Testis (tissue), 2 donors: ENCODE measurements at regions not wholly inside any gene's neighbourhood (a gene's known extent, or its start where the extent isn't known, plus 50 kb on each side); places are given as distances from the start of the nearest gene placed in this dataset.
"Not testable (repeated sequence)": the region's sequence is repeated elsewhere in the genome, so short reads cannot be mapped to it uniquely, and the experiment has no call there.

Experiments
- DNase-seq: peaks from one replicate; pipeline ENCODE4 v3.0.0-alpha.2; 2019
- H3K27ac ChIP-seq, 2 donors: fragments of 200-600 bp; sonication (generic); one replicate each; pipeline ENCODE4 v1.5.1; 2019
- H3K27me3 ChIP-seq: fragments of 200-600 bp; sonication (generic); one replicate; pipeline ENCODE4 v1.5.1; 2019
- H3K36me3 ChIP-seq: fragments of 200-600 bp; sonication (generic); one replicate; pipeline ENCODE4 v1.5.1; 2017; ENCODE audit warnings: low read depth; ENCODE audit errors: missing control alignments
- H3K4me1 ChIP-seq: fragments of 200-600 bp; sonication (generic); one replicate; pipeline ENCODE4 v1.5.1; 2019
- H3K4me3 ChIP-seq, 2 donors: fragments of 200-600 bp; sonication (generic); one replicate each; pipeline ENCODE4 v1.5.1; 2017 to 2019
- H3K9me3 ChIP-seq: fragments of 200-600 bp; sonication (generic); one replicate; pipeline ENCODE4 v1.5.1; 2017
- CTCF ChIP-seq, 3 experiments: fragments of 450-650 bp in 2 of 3; fragments of 200-600 bp in 1 of 3; sonication (generic) in 1 of 3; IDR thresholded peaks; one replicate each; pipeline ENCODE4 v1.5.1; 2016 to 2019; ENCODE audit warnings: antibody characterized with exemption in 3 of 3, mild to moderate bottlenecking in 2 of 3, moderate library complexity in 1 of 3
- POLR2A ChIP-seq: fragments of 450-650 bp; IDR thresholded peaks from one replicate; pipeline ENCODE4 v1.6.1; 2017; ENCODE audit warnings: antibody characterized with exemption, mild to moderate bottlenecking, moderate library complexity
- WGBS, 2 donors: methylation state at CpG; one replicate each; pipeline ENCODE4 v1.1.5; 2018; 5-methylcytosine and 5-hydroxymethylcytosine counted together
- intact Hi-C: fragments of 100-400 bp; cut with DNase I; formaldehyde crosslinking; loops from one replicate; pipeline ENCODE4 v1.15.1; 2023; ENCODE audit warnings: low total_unique reads

- TF ChIP-seq CTCF (IDR thresholded peaks at IDR 0.05) (no peak), POLR2A (no peak)
- no peak for DNase-seq
- H3K4me3 ChIP-seq, result no peak overlapping the region
- H3K27ac ChIP-seq, result no peak overlapping the region
- H3K4me1 ChIP-seq, result no peaks in the 10 kb centered on the region
- WGBS, 2 donors, result 65 to 70% methylated on average over 6 of the region's 6 CpGs
- H3K9me3 ChIP-seq, result no peaks in the 10 kb centered on the region
- intact Hi-C loops, result no loop called here
- no peaks in the 10 kb centered on the region for H3K27me3 ChIP-seq
- H3K36me3 ChIP-seq, result no peaks in the 10 kb centered on the region
Observed at GRCh38 chr17:71441098-71441497, 679.7 kb upstream of the SOX9 start.

GRCh38 chr17:71444078-71444477 lies 676.7 kb upstream of the SOX9 start:
- WGBS, 2 donors, result 90 to 91% methylated on average over 4 of the region's 4 CpGs
- no peak for DNase-seq
- H3K27ac ChIP-seq, result no peak overlapping the region
- no peaks in the 10 kb centered on the region for H3K9me3 ChIP-seq
- H3K36me3 ChIP-seq, result no peaks in the 10 kb centered on the region
- H3K4me3 ChIP-seq, result no peak overlapping the region
- H3K27me3 ChIP-seq, result no peaks in the 10 kb centered on the region
- TF ChIP-seq CTCF (IDR thresholded peaks at IDR 0.05) (no peak), POLR2A (no peak)
- intact Hi-C loops, result no loop called here
- H3K4me1 ChIP-seq, result no peaks in the 10 kb centered on the region

- TF ChIP-seq POLR2A (no peak), CTCF (IDR thresholded peaks at IDR 0.05) (no peak)
- Histone ChIP-seq H3K4me3 (no peak overlapping the region), H3K9me3 (no peaks in the 10 kb centered on the region), H3K27me3 (no peaks in the 10 kb centered on the region), H3K36me3 (no peaks in the 10 kb centered on the region), H3K27ac (no peak overlapping the region), H3K4me1 (no peaks in the 10 kb centered on the region)
- 84 to 90% methylated on average over 2 of the region's 2 CpGs for WGBS, 2 donors
- DNase-seq, result no peak
- intact Hi-C loops, result no loop called here
Observed at GRCh38 chr17:71446645-71447437, 674.0 kb upstream of the SOX9 start.

DNA sequence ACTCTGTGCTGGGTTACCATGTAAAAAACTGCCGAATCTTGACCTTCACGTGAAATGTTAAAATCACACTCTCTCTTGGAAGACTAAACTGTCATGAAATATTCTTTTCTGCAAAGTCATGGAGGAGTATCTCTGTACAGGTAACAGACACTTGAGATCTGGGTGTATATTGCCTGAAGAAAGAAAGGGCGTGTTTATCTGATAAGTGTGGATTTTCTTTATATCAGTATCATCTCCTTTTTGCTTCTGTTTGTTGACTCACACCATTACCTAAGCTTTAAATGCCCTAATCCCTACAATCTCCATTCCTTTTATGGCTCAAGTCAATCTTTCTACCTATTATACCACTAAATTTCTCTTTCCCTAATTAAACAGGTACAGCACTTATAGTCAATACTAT lies 673.2 kb upstream of the SOX9 start:
- Histone ChIP-seq H3K36me3 (no peaks in the 10 kb centered on the region), H3K9me3 (no peaks in the 10 kb centered on the region), H3K4me1 (no peaks in the 10 kb centered on the region), H3K27me3 (no peaks in the 10 kb centered on the region), H3K4me3 (no peak overlapping the region), H3K27ac (no peak overlapping the region)
- no peak for TF ChIP-seq POLR2A
- TF ChIP-seq CTCF (IDR thresholded peaks at IDR 0.05), result no peak
- intact Hi-C loops, result no loop called here
- WGBS, 2 donors, result 88 to 97% methylated on average over 3 of the region's 3 CpGs
- no peak for DNase-seq

GRCh38 chr17:71450657-71451056 lies 670.2 kb upstream of the SOX9 start:
- H3K27ac ChIP-seq, H3K4me3 ChIP-seq, intact Hi-C loops, H3K4me1 ChIP-seq, H3K27me3 ChIP-seq, H3K9me3 ChIP-seq, H3K36me3 ChIP-seq, DNase-seq: not testable (repeated sequence)
- 33 to 64% methylated on average over 2 of the region's 2 CpGs for WGBS, 2 donors
